Thyroid gland (tissue), 4 donors: ENCODE measurements at regions not wholly inside any gene's neighbourhood (a gene's known extent, or its start where the extent isn't known, plus 50 kb on each side); places are given as distances from the start of the nearest gene placed in this dataset.

ENCODE experiments used
- CTCF ChIP-seq, 6 experiments: fragments of 200-600 bp in 3 of 6; fragments of 450-650 bp in 3 of 6; sonication (generic) in 3 of 6; IDR thresholded peaks; one replicate each; pipeline ENCODE4 v1.5.1; 2016 to 2019; ENCODE audit warnings: antibody characterized with exemption in 6 of 6, mild to moderate bottlenecking in 2 of 6, inconsistent platforms in 1 of 6, moderate library complexity in 1 of 6
- POLR2A ChIP-seq, 2 donors: fragments of 450-650 bp; IDR thresholded peaks; one replicate each; pipeline ENCODE4 v1.6.1; 2017; ENCODE audit warnings: antibody characterized with exemption in 2 of 2, mild to moderate bottlenecking in 2 of 2, moderate library complexity in 1 of 2

DNA sequence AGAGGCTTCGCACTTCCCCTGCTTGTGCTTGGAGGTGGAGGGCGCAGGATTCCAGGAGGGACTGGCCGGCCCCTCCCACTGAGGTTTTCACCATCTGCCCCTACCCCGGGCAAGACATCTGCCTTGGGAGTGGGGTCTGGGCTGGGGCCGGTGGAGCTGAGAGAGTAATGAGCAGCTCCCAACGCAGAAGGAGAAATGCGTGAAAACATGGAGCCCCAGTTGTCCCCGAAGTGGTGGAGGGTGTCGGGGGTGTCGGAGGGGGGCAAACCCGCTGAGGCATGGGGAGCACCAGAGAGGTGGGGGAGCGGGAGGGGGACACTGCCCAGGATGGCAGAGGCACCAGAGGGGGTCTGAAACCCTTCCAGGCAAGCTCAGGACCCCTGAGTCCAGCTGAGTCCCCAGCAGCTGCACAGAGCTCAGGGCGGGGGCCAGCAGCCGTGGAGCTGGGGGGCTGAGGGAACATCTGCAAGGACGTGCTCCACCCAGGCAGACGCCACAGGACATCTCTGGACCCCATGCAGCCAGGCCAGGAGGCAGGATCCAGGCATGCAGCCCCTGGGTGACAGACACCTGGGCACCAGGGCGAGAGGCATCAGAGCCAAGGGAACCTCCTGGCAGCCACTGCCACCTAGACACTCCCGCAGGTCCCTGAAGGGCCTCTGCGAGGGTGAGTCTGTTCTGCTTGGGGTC is 110.6 kb downstream of the SIK1 start:
- no peak for TF ChIP-seq CTCF (IDR thresholded peaks at IDR 0.05)
- TF ChIP-seq POLR2A (IDR thresholded peaks at IDR 0.05), result no peak
